Right lobe of liver (tissue), 6 donors: ENCODE measurements at regions not wholly inside any gene's neighbourhood (a gene's known extent, or its start where the extent isn't known, plus 50 kb on each side); places are given as distances from the start of the nearest gene placed in this dataset.
"Not testable (repeated sequence)": the region's sequence is repeated elsewhere in the genome, so short reads cannot be mapped to it uniquely, and the experiment has no call there.

Experiments
- ATAC-seq, 4 donors: fragments of 200-7000 bp; cut with Tn5 transposase; one replicate each; pipeline ENCODE4 v1.9.1; 2020; ENCODE audit warnings: mild to moderate bottlenecking in 4 of 4, moderate library complexity in 4 of 4
- DNase-seq, 3 donors: peaks; one replicate each; pipeline ENCODE4 v3.0.0-alpha.2; 2020
- H3K27ac ChIP-seq, 3 donors: fragments of 200-600 bp; one replicate each; pipeline ENCODE4 v1.8.0; 2022
- H3K27me3 ChIP-seq, 2 donors: fragments of 200-600 bp; one replicate each; pipeline ENCODE4 v1.8.0; 2022
- H3K36me3 ChIP-seq, 4 donors: fragments of 200-600 bp; sonication (generic) in 1 of 4; one replicate each; pipeline versions ENCODE4 v1.5.1 to v1.8.0; 2017 to 2022; ENCODE audit warnings: control low read depth in 1 of 4
- H3K4me1 ChIP-seq, 4 donors: fragments of 200-600 bp; sonication (generic) in 1 of 4; one replicate each; pipeline versions ENCODE4 v1.5.1 to v1.8.0; 2017 to 2022; ENCODE audit warnings: control low read depth in 1 of 4
- H3K4me3 ChIP-seq, 3 donors: fragments of 200-600 bp; one replicate each; pipeline ENCODE4 v1.8.0; 2022
- H3K9me3 ChIP-seq, 4 donors: fragments of 200-600 bp; sonication (generic) in 1 of 4; one replicate each; pipeline versions ENCODE4 v1.5.1 to v1.8.0; 2017 to 2022; ENCODE audit warnings: control low read depth in 1 of 4
- POLR2A ChIP-seq: fragments of 450-650 bp; IDR thresholded peaks from one replicate; pipeline ENCODE4 v1.6.1; 2017; ENCODE audit warnings: antibody characterized with exemption, mild to moderate bottlenecking
- WGBS: methylation state at CpG from one replicate; pipeline ENCODE4 v1.1.6; 2018; ENCODE audit warnings: low coverage, low lambda C conversion rate; ENCODE audit not compliant: insufficient coverage; ENCODE audit errors: missing lambda C conversion rate; 5-methylcytosine and 5-hydroxymethylcytosine counted together
- intact Hi-C, 2 donors: fragments of 100-400 bp; cut with DNase I; formaldehyde crosslinking; loops; one replicate each; pipeline versions ENCODE4 v1.11.2 to v1.14.1; 2022
- TF ChIP-seq, protein P1 (sequence below), 4 donors: fragments of 200-600 bp in 3 of 4; fragments of 450-650 bp in 1 of 4; IDR thresholded peaks; one replicate each; pipeline versions ENCODE4 v1.5.1 to v1.8.0; 2016 to 2022; ENCODE audit warnings: antibody characterized with exemption in 4 of 4, mild to moderate bottlenecking in 2 of 4
- donor health status: DM: no; HTN: yes; CAD: no.
- donor health status: DM: no; HTN: no; CAD: no.
- donor health status: DM: no; HTN: no; CAD: no.
- donor health status: DM: no; HTN: yes; CAD: no.
- donor health status: DM: no; HTN: yes; CAD: no.

DNA sequence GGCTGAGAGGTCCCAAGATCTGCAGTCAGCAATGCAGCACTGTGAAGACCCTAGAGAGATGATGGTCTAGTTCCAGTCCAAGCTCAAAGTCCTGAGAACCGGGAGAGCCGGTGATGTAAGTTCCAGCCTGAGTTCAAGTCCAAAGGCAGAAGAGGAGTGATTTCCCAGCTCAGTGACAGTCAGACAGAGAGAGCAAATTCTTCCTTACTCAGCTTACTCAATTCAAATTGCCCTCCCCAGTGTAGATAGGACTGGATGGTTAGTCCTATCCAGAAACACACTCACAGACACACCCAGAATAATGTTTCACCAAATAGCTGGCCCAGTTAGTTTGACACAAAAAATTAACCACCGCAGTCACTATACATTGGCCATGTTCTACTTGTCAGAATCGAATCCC, 185.5 kb upstream of the MYO3A start:
- Histone ChIP-seq H3K4me1 (no peaks in the 10 kb centered on the region), H3K36me3 (no peaks in the 10 kb centered on the region), H3K9me3 (no peaks in the 10 kb centered on the region), H3K27me3 (no peaks in the 10 kb centered on the region), H3K4me3 (no peak overlapping the region), H3K27ac (no peak overlapping the region)
- no peak for ATAC-seq
- TF ChIP-seq POLR2A = no peak
- TF ChIP-seq, protein P1, sequence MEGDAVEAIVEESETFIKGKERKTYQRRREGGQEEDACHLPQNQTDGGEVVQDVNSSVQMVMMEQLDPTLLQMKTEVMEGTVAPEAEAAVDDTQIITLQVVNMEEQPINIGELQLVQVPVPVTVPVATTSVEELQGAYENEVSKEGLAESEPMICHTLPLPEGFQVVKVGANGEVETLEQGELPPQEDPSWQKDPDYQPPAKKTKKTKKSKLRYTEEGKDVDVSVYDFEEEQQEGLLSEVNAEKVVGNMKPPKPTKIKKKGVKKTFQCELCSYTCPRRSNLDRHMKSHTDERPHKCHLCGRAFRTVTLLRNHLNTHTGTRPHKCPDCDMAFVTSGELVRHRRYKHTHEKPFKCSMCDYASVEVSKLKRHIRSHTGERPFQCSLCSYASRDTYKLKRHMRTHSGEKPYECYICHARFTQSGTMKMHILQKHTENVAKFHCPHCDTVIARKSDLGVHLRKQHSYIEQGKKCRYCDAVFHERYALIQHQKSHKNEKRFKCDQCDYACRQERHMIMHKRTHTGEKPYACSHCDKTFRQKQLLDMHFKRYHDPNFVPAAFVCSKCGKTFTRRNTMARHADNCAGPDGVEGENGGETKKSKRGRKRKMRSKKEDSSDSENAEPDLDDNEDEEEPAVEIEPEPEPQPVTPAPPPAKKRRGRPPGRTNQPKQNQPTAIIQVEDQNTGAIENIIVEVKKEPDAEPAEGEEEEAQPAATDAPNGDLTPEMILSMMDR (IDR thresholded peaks at IDR 0.05) = no peak
- DNase-seq = no peak
- WGBS = 75% methylated on average over 4 of the region's 4 CpGs
- intact Hi-C loops = no loop called here

DNA sequence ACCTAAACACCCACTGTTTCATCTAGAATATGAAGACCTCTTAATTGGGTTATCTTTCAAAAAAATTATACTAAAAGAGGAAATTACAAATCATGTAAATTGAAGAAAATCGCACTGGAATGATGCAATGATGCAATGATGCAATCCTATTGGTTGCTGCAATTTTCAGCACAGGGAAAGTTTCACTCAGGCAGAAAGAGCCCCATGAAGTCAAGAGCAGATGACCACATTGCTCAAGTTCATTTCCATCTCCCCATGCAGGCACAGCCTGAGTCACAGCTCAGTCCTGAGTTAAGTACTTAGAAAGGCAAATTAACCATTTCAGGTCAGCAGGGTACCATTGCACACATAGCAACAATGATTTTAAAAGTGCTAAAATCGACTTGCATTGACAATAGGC, 180.3 kb upstream of the MYO3A start:
- H3K27me3 ChIP-seq = no peaks in the 10 kb centered on the region
- TF ChIP-seq, protein P1 (IDR thresholded peaks at IDR 0.05) = no peak
- no peak for TF ChIP-seq POLR2A
- H3K4me1 ChIP-seq = no peaks in the 10 kb centered on the region
- no peak for DNase-seq
- no peaks in the 10 kb centered on the region for H3K36me3 ChIP-seq
- H3K4me3 ChIP-seq = no peak overlapping the region
- 21% methylated on average over 2 of the region's 2 CpGs for WGBS
- intact Hi-C loops = no loop called here
- H3K27ac ChIP-seq = no peak overlapping the region
- no peak for ATAC-seq
- no peaks in the 10 kb centered on the region for H3K9me3 ChIP-seq

DNA sequence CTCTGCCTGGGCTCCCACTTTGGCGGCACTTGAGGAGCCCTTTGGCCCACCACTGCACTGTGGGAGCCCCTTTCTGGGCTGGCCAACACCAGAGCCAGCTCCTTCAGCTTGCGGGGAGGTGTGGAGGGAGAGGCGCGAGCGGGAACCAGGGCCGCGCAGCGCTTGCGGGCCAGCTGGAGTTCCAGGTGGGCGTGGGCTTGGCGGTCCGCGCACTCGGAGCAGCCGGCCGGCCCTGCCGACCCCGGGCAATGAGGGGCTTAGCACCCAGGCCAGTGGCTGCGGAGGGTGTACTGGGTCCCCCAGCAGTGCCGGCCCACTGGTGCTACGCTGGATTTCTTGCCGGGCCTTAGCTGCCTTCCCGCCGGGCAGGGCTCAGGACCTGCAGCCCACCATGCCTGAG, 178.2 kb upstream of the MYO3A start:
- H3K36me3 ChIP-seq, H3K27ac ChIP-seq, DNase-seq, H3K9me3 ChIP-seq, H3K27me3 ChIP-seq, H3K4me3 ChIP-seq, H3K4me1 ChIP-seq, intact Hi-C loops, ATAC-seq: not testable (repeated sequence)
- WGBS = no CpG with 5 or more reads among the region's 24 CpGs

DNA sequence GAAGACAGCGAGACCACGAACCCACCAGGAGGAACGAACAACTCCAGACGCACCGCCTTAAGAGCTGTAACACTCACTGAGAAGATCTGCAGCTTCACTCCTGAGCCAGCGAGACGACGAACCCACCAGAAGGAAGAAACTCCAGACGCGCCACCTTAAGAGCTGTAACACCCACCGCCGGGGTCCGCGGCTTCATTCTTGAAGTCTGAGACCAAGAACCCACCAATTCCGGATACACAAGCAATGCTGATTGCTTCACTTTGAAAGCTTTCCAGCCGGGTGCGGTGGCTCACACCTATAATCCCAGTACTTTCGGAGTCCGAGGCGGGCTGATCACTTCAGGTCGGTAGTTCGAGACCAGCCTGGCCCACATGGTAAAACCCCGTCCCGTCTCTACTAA, 177.2 kb upstream of the MYO3A start:
- no peaks in the 10 kb centered on the region for H3K4me1 ChIP-seq
- H3K4me3 ChIP-seq = no peak overlapping the region
- TF ChIP-seq POLR2A = no peak
- TF ChIP-seq, protein P1 (IDR thresholded peaks at IDR 0.05) = no peak
- DNase-seq (no peak), ATAC-seq (no peak)
- H3K27ac ChIP-seq = no peak overlapping the region
- WGBS = 80% methylated on average over 10 of the region's 24 CpGs
- H3K9me3 ChIP-seq = no peaks in the 10 kb centered on the region
- no peaks in the 10 kb centered on the region for H3K36me3 ChIP-seq
- intact Hi-C loops = no loop called here
- no peaks in the 10 kb centered on the region for H3K27me3 ChIP-seq

DNA sequence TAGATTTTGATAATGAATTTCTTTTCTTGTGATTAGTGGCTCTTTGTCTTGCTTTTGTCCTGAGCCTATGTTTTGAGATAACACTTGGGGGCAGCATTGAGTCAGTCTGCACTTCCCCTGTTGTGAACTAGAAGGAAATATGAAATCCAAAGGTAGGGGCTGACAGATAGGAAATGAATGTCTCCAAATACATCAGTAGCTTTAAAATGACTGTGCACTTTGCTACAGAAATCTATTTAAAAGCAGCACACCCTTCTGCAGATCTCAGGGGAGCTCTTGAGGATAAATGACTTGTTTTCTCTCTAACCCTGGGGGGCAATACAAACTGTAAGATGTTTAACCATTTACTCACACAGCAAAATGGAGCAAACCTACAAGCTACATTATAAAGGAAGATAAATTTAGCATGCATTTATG, 176.0 kb upstream of the MYO3A start:
- ATAC-seq (peak in 3 of 4 donors; percentile 33 to 49 (median 37)), DNase-seq (no peak)
- no peaks in the 10 kb centered on the region for H3K27me3 ChIP-seq
- intact Hi-C loops = no loop called here
- no peaks in the 10 kb centered on the region for H3K36me3 ChIP-seq
- no peak overlapping the region for H3K4me3 ChIP-seq
- no peak overlapping the region for H3K27ac ChIP-seq
- TF ChIP-seq POLR2A = no peak
- TF ChIP-seq, protein P1 (IDR thresholded peaks at IDR 0.05) = peak; percentile 27 to 55 (median 42)
- H3K9me3 ChIP-seq = no peaks in the 10 kb centered on the region
- no peaks in the 10 kb centered on the region for H3K4me1 ChIP-seq
